Stimulated activated CD8-positive, alpha-beta memory T cell treated with anti-CD3 and anti-CD28 coated beads, Interleukin-4, amount 100 ng/mL, for 1 hour (primary cell): ENCODE measurements at regions not wholly inside any gene's neighbourhood (a gene's known extent, or its start where the extent isn't known, plus 50 kb on each side); places are given as distances from the start of the nearest gene placed in this dataset.
"Not testable (repeated sequence)": the region's sequence is repeated elsewhere in the genome, so short reads cannot be mapped to it uniquely, and the experiment has no call there.

Experiments used
- DNase-seq, 2 donors: peaks; one replicate each; pipeline ENCODE4 v3.0.0-alpha.2; 2020; ENCODE audit warnings: low read depth in 2 of 2, low spot score in 1 of 2

DNA sequence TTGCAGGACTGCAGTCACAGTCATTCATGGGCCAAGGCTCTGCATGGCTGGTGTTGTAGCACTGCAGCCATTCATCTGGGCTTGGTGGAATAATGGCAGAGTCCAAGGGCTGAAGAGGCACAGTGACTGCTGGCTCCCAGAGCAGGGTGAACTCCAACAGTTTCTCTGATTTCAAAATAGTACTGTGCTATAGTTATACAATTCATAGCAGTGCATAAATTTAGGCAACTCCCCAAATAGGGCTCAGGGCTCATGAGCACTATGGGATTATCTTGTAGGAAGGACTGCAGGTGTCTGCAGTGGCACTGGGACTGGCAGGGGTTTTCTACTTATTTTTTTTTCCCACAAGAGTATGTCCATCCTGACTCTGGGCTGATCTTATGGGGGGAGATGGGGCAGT lies 642.5 kb upstream of the SGCD start:
- DNase-seq, result no peak

- DNase-seq, result no peak
Observed at GRCh38 chr5:155686131-155686530, 640.8 kb upstream of the SGCD start.

- DNase-seq, result no peak
Observed at GRCh38 chr5:155689406-155689805, 637.6 kb upstream of the SGCD start.

DNA sequence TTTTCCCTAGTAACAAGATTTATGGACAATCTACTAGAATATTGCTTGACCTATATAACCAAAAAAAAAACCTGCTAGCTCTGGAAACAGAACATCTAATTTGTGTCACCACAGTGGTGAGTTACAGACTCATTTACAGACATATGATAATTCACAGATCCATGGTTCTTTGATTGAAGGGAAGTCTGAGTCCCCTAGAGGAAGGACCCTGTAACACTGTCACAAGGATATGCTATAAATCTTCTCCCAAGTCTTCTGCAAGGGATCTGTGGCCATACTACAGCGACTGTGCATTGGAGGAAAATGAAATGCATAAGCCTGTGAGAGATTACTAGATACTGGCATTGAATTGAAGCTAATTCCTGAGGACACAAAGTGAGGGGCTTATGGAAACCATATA lies 630.6 kb upstream of the SGCD start:
- DNase-seq, result no peak

DNA sequence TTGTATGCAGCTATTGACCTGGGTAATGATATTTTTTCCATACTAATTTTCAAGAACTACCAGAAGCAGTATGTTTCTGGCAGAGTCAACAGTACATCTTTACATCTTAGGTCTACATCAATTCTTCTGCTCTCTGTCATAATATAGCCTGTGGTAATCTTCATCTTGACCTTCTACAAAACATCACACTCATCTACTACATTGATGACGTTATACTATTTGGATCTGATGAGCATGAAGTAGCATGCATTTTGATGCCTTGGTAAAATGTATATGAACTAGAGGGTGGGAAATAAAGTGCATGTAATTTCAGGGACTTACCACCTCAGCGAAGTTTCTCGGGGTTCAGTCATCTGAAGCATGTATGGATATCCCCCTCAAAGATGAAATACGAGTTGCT lies 629.7 kb upstream of the SGCD start:
- DNase-seq, result no peak

GRCh38 chr5:155699385-155699784 lies 627.6 kb upstream of the SGCD start:
- DNase-seq, result no peak

- no peak for DNase-seq
Observed at GRCh38 chr5:155700333-155700732, 626.6 kb upstream of the SGCD start.

- no peak for DNase-seq
Observed at GRCh38 chr5:155711882-155712281, 615.1 kb upstream of the SGCD start.

DNA sequence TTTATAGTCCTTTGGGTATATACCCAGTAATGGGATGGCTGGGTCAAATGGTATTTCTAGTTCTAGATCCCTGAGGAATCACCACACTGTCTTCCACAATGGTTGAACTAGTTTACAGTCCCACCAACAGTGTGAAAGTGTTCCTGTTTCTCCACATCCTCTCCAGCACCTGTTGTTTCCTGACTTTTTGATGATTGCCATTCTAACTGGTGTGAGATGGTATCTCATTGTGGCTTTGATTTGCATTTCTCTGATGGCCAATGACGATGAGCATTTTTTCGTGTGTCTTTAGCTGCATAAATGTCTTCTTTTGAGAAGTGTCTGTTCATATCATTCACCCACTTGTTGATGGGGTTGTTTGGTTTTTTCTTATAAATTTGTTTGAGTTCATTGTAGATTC lies 612.5 kb upstream of the SGCD start:
- DNase-seq, result not testable (repeated sequence)

GRCh38 chr5:155726267-155726666 lies 600.7 kb upstream of the SGCD start:
- no peak for DNase-seq

GRCh38 chr5:155727512-155728145 lies 599.3 kb upstream of the SGCD start:
- no peak for DNase-seq

GRCh38 chr5:155728146-155728856 lies 598.7 kb upstream of the SGCD start:
- no peak for DNase-seq

DNA sequence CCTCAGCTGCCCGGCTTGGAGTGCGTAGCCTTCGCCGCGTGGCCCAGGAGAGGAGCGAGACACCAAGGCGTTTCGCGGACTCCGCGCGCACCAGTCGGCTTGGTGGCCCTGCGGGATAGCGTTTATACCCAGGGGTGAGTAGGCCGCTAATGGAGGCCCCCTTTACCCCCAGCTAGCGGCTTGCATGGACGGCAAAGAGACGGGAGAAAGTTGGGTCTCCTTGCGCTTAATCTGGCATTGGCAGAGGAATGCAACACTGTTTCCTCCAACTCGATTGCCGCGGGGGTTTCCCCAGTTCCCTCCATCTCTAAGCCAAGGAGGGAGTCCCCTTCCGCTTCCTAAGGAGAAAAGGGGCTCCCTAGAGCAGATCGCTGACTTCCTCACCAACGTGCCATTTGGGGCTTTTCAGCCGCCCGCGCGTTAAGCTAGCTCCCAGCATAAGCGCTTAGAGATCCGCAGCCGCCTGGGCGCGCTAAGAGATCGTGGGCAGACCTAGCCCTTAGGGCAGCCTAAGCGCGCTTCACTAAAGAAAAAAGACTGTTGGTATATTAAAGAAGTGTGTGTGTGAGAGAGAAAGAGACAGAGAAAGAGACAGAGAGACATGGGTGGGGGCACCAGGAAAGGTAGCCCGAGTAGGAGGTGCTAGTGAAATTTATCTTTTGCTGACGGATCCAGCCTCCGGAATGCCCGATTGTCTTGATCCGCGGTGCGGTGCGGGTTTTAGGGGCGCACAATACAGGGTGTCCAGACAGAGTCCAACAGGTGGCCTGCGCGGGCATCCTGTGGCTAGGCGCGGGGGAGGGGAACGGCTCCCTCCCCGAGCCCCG lies 597.9 kb upstream of the SGCD start:
- DNase-seq, result no peak

- DNase-seq, result no peak
Observed at GRCh38 chr5:155729684-155730059, 597.3 kb upstream of the SGCD start.

- no peak for DNase-seq
Observed at GRCh38 chr5:155732587-155733376, 594.2 kb upstream of the SGCD start.

DNA sequence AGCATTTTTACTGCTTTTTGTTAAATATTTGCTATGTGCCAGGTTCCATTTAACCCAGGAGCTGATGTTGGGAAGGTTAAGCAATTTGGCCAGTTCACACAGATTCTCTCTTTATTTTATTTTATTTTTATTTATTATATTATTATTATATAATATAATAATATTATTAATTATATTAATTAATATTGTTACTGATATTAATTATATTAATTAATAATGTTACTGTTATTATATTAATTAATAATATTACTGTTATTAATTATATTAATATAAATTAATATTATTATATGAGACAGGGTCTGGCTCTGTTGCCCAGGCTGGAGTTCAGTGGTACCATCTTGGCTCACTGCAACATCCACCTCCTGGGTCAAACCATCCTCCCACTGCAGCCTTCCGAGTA lies 593.0 kb upstream of the SGCD start:
- no peak for DNase-seq

- DNase-seq, result no peak
Observed at GRCh38 chr5:155735388-155735787, 591.6 kb upstream of the SGCD start.

DNA sequence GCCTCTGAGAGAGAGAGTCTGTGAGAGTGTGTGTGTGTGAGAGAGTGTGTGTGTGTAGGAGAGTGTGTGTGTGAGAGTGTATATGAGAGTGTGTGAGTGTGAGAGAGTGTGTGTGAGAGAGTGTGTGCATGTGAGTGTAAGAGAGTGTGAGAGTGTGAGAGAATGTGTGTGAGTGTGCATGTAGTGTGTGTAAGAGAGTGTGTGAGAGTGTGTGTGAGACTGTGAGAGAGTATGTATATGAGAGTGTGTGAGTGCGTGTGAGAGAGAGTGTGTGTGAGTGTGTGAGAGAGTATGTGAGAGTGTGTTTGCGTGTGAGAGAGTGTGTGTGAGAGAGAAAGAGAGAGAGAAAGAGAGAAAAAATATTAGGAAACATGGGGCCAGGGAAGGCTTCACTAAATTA lies 588.3 kb upstream of the SGCD start:
- DNase-seq, result no peak

DNA sequence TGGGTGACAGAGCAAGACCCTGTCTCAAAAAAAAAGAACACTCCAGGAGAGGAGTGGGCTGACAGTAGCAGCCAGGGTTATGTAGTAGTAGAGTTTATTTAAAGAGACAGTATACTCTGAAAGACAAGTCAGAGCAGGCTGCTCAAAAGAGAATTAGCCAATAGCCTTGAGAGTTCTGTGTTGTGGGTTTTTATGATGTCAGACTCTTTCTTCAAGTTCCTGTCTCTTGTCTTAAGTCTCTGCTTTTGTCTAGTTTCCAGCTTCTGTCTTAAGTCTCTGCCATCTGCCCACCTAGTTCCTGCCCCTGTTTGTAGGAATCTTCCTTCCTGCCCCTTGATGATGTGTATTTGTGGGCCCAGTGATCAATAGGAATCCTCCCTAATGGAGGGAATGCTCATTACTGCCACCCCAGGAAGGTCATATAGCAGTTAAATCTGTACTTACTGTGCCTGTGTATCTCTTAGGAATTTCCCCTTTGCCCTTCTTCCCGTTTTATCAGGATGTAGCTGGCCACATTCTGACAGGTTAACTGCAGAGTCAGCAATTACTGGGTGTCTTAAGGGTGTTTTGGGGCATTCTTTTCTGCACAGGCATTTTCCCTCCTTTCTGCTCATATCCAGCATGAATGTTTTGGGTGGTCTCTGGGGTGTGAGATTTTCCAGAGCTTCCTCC lies 580.5 kb upstream of the SGCD start:
- no peak for DNase-seq

DNA sequence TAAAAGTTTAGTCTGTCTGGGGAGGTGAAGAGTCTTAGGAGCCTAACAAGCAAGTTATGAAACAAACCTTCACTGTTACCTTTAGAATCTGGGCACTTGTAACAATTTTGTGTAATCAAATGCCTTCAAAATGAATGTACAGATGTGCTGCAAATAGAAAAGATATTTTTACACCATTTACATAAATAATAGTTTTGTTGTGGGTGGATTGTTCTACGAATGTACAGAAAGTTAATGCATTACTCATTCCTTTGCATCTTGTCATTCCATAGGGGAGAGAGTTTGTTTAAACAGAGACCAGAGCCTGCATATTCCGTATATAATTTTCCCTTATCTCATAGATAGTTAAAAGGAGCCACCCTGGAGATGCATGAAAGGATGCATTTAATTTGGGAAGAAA lies 576.9 kb upstream of the SGCD start:
- DNase-seq, result no peak

- DNase-seq, result no peak
Observed at GRCh38 chr5:155750571-155750970, 576.4 kb upstream of the SGCD start.
